Skeletal muscle tissue (tissue), 3 donors: ENCODE measurements at regions not wholly inside any gene's neighbourhood (a gene's known extent, or its start where the extent isn't known, plus 50 kb on each side); places are given as distances from the start of the nearest gene placed in this dataset.

Experiments
- H3K27ac ChIP-seq: one replicate; pipeline ENCODE4 v1.7.0; 2013; ENCODE audit warnings: mild to moderate bottlenecking, low read depth, low read length, inconsistent platforms
- H3K27me3 ChIP-seq, 3 donors: one replicate each; pipeline ENCODE4 v1.7.0; 2013; ENCODE audit warnings: low read length in 3 of 3; ENCODE audit not compliant: control insufficient read depth in 3 of 3, insufficient read depth in 3 of 3
- H3K36me3 ChIP-seq, 3 donors: one replicate each; pipeline ENCODE4 v1.7.0; 2013; ENCODE audit warnings: low read length in 3 of 3; ENCODE audit not compliant: control insufficient read depth in 3 of 3, insufficient read depth in 3 of 3
- H3K4me1 ChIP-seq, 3 donors: one replicate each; pipeline ENCODE4 v1.7.0; 2013; ENCODE audit warnings: low read length in 3 of 3, mild to moderate bottlenecking in 3 of 3; ENCODE audit not compliant: control insufficient read depth in 3 of 3, insufficient read depth in 3 of 3
- H3K4me3 ChIP-seq, 3 donors: one replicate each; pipeline ENCODE4 v1.7.0; 2013; ENCODE audit warnings: low read length in 3 of 3
- H3K9ac ChIP-seq, 3 donors: one replicate each; pipeline ENCODE4 v1.7.0; 2013; ENCODE audit warnings: low read length in 3 of 3, mild to moderate bottlenecking in 3 of 3, moderate library complexity in 2 of 3, low read depth in 1 of 3
- H3K9me3 ChIP-seq, 3 donors: one replicate each; pipeline ENCODE4 v1.7.0; 2013; ENCODE audit warnings: low read length in 3 of 3; ENCODE audit not compliant: control insufficient read depth in 3 of 3
- donor health status: Osteomylitis.

DNA sequence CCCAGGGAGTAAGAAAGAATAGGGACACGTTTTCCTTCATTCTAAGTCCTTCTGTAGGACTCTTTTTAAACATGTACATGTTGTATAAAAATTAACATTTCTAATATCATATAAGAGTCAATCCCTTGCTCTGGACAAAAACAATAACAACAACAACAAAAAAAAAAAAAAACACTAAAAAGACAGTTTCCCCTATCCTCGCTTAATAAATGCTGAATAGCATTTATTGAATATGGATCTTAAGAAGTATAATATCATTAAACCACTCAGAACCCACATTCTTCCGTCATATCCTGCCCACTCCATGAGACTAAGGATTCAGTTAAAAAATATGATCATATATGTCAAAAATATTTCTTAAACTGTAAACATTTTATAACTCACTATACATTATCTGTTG is 145.1 kb downstream of the AQP9 start:
- no peaks in the 10 kb centered on the region for H3K9me3 ChIP-seq
- H3K27ac ChIP-seq = no peak overlapping the region
- H3K4me3 ChIP-seq = no peak overlapping the region
- H3K36me3 ChIP-seq = no peaks in the 10 kb centered on the region
- H3K9ac ChIP-seq = no peak overlapping the region
- H3K27me3 ChIP-seq = no peaks in the 10 kb centered on the region
- no peaks in the 10 kb centered on the region for H3K4me1 ChIP-seq

DNA sequence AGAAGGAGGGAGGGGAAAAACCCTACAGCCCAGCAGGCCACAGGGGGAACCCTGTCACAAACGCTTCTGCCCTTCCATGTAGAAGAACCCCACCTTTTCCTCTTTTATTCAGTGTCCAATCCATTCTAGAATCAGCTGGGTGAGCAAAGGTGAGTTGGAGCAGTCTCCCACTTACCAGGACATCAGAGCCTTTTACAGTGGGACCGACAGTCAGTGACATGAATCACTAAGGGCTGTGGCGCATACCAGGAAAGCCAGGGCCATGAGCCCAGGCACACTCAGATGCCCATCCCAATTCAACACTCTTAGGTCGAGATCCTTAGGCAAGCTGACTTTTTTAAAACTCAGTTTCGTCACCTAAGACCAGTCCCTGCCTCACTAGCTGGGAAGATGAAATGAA is 146.1 kb downstream of the AQP9 start:
- no peaks in the 10 kb centered on the region for H3K9me3 ChIP-seq
- H3K27me3 ChIP-seq = no peaks in the 10 kb centered on the region
- no peaks in the 10 kb centered on the region for H3K36me3 ChIP-seq
- H3K27ac ChIP-seq = no peak overlapping the region
- no peaks in the 10 kb centered on the region for H3K4me1 ChIP-seq
- H3K9ac ChIP-seq = no peak overlapping the region
- H3K4me3 ChIP-seq = no peak overlapping the region

DNA sequence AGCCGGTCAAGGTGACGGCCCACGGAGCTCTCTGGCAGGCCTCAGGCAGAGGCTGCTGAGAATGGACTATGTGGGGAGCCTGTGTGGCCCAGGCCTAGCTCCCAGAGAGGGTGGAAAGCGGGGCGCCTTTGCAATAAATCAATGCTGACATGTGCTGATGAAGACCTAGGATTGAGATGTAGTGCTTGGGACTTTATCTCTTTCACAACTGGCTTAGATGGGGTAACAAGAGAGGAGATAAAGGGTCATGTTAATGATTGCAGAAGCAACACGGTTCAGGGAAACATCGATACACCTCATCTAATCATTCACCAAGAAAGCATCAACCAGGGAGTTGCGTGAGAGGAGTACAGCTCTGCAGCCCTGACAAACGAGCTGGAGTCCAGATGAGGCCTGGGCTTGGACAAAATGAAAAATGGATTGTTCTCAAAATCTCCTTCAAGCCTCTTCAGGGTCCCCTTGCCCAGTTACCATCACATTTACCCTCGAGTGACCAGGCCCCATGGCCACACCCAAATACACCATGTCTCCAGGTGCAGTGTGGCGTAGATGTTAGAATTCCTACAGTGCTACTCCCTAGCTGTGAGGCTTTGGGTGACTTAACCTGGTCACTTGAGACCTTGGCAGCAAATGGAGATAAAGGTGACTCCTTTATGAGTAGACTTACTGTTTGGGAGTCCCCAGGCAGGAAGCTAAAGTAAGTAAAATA is 146.4 kb upstream of the LIPC start:
- no peaks in the 10 kb centered on the region for H3K9me3 ChIP-seq
- no peaks in the 10 kb centered on the region for H3K4me1 ChIP-seq
- H3K9ac ChIP-seq = no peak overlapping the region
- H3K4me3 ChIP-seq = no peak overlapping the region
- no peaks in the 10 kb centered on the region for H3K27me3 ChIP-seq
- H3K36me3 ChIP-seq = no peaks in the 10 kb centered on the region
- no peak overlapping the region for H3K27ac ChIP-seq

DNA sequence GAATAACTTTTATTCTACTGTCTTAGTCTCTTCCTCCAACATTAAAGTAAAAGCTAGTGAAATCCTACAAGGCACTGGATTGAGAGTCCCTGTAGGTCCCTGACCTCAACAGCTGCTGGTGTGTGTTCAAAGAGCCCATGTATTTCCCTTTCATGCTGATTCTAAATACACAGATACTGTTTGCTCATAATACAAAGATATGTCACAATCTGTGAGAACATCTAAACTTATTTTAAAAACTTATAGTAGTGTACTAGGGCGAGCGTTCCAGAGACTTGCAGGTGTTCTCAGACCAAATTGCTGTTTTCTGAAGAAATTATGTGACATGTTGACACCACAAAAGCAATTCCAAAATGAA is 145.9 kb upstream of the LIPC start:
- Histone ChIP-seq H3K9me3 (no peaks in the 10 kb centered on the region), H3K9ac (no peak overlapping the region), H3K27me3 (no peaks in the 10 kb centered on the region), H3K4me1 (no peaks in the 10 kb centered on the region), H3K27ac (no peak overlapping the region), H3K4me3 (no peak overlapping the region), H3K36me3 (no peaks in the 10 kb centered on the region)

DNA sequence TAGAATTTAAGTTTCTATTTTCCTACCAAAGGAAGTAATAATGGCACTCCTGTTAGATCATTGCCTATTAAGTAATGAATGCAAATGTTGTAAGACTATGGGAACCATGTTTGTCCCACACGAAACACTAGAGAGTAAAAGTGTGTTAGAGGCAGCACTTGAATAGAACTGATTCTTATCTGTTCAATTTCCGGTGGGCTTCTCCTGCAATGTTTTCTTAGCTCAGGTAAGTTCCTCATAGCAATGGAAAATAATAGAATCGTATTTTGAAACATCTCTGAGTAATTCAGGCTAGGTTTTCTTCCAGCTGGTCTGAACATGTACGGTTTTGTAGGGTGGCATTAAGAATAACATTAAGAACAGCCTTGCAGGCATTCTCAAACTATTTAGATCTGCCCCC is 145.3 kb upstream of the LIPC start:
- H3K9me3 ChIP-seq = no peaks in the 10 kb centered on the region
- H3K36me3 ChIP-seq = no peaks in the 10 kb centered on the region
- H3K4me3 ChIP-seq = no peak overlapping the region
- no peak overlapping the region for H3K27ac ChIP-seq
- H3K9ac ChIP-seq = no peak overlapping the region
- H3K4me1 ChIP-seq = no peaks in the 10 kb centered on the region
- no peaks in the 10 kb centered on the region for H3K27me3 ChIP-seq

DNA sequence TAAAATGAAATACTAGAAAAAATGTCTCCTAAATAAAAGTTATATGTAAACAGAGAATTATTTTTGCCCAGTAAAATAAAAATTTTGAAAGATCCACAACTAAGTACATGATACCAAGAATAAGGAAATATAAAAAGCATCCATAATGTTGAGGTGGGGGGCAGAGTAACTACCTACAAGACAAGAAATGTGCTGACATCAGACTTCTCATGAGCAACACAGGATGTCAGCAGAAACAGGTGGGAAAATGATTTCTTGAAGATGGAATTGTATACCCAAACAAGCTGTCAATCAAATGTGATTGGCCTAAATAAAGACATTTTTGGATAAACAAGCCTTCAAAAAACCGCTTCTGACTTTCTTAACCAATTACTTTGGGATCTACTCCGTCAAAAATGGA is 143.9 kb upstream of the LIPC start:
- H3K4me1 ChIP-seq = no peaks in the 10 kb centered on the region
- no peak overlapping the region for H3K27ac ChIP-seq
- no peak overlapping the region for H3K4me3 ChIP-seq
- H3K9me3 ChIP-seq = peaks cover 0 to 2% (median 0%) of the 10 kb centered on the region in 3 donors
- no peak overlapping the region for H3K9ac ChIP-seq
- H3K36me3 ChIP-seq = no peaks in the 10 kb centered on the region
- H3K27me3 ChIP-seq = no peaks in the 10 kb centered on the region

DNA sequence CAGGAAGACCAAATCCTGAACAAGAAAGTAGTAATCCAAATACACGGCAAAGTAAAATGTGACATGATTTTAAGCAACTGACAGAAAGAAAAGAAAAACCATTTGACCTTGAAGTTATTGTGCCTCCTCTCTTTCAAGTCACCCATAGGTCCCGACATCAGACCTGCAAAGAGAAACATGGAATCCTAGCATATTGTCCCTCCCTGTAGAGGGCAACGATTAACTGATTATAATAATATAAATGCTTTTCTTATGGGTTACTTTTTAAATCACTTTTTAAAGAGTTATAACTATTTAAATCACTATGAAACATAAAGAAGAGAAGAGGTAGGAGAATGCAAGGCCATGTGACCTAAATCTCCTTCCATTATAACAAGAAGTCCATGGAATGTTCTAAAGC is 143.2 kb upstream of the LIPC start:
- Histone ChIP-seq H3K4me3 (no peak overlapping the region), H3K36me3 (no peaks in the 10 kb centered on the region), H3K4me1 (no peaks in the 10 kb centered on the region), H3K9me3 (peaks cover 0 to 2% (median 0%) of the 10 kb centered on the region in 3 donors), H3K27me3 (no peaks in the 10 kb centered on the region), H3K9ac (no peak overlapping the region), H3K27ac (no peak overlapping the region)

DNA sequence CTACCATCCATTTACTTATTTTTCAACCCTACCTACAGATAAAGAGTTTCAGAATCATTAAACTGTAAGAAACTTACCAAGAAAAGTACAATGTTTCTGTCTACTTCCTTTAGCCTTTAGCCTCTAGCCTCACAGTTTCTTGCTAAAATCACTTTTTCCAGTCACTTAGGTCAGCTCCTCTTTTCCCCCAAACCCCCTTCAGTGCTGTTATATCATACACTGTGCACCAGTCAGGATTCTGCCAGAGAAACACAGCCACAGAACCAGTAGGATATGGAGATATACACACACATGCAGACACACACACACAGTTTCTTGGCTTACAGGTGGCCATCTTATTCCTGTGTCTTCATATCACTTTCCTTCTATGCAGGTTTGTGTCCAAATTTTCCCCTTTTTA is 139.9 kb upstream of the LIPC start:
- Histone ChIP-seq H3K9me3 (peaks cover 0 to 2% (median 0%) of the 10 kb centered on the region in 3 donors), H3K27ac (no peak overlapping the region), H3K4me1 (no peaks in the 10 kb centered on the region), H3K4me3 (no peak overlapping the region), H3K9ac (no peak overlapping the region), H3K36me3 (no peaks in the 10 kb centered on the region), H3K27me3 (no peaks in the 10 kb centered on the region)

DNA sequence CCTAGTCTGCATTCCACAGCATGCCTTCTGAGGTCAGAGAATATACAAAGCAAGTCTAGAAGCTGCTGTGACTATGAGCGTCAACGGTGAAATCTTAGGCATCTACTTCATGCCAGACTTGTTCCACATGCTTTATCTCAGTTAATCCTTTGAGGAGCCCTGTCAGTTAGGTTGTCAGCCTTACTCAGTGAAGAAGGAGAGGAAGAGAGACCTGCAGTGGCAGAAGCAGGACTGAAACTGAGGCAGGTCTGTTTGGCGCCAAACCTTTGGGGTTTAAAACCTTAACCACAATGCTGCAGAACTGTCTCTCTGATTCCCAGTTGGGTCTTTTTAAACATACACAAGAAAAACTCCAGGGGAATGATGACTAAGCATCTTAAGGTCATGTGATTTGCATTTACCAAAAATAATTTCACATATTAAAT is 139.0 kb upstream of the LIPC start:
- Histone ChIP-seq H3K27ac (no peak overlapping the region), H3K4me3 (no peak overlapping the region), H3K4me1 (no peaks in the 10 kb centered on the region), H3K27me3 (no peaks in the 10 kb centered on the region), H3K9ac (no peak overlapping the region), H3K36me3 (no peaks in the 10 kb centered on the region), H3K9me3 (peaks cover 0 to 2% (median 0%) of the 10 kb centered on the region in 3 donors)

DNA sequence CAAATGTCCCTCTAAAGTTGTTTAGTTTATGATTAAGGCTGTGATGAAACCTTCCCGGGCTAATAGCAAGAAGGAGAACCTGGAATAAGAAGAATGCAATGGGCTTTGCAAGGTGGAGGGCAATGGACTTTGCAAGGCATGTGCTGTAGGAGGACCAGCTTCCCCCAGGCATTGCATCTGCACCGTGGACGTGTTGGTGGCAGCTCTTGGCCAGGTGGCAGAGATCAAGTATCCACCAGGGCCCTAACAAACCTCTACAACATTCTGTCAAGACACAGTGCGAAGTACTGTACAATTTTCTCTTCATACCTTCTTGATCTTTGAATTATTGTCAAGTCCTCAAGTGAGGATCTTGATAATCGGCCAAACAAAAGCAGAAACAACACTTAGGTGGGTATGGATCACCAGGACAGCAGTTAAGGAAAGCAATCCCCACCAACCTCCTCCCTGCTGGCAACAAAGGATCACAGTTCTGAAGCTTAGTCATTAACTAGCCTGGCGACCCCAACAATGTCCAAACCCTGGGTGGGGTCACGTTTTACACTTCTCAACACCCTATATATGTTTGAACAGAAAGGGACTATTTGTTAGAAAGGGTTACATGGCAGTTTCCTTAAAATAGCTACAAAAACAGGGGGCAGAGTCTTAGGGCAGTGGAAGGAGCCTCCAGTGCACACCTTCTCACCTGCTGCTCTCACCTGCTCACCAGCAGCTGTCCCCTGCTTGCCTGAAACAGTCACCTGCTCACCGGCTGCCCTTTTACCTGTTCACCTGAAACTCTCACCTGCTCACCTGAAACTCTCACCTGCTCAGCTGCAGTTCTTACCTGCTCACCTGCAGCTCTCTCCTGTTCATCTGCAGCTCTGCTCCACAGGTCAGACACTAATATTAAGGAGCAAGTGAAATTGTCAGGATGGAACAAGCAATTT is 137.9 kb upstream of the LIPC start:
- H3K9me3 ChIP-seq = peaks cover 0 to 2% (median 0%) of the 10 kb centered on the region in 3 donors
- H3K36me3 ChIP-seq = no peaks in the 10 kb centered on the region
- no peaks in the 10 kb centered on the region for H3K27me3 ChIP-seq
- H3K4me1 ChIP-seq = peaks cover 0 to 2% (median 0%) of the 10 kb centered on the region in 3 donors
- no peak overlapping the region for H3K27ac ChIP-seq
- no peak overlapping the region for H3K4me3 ChIP-seq
- H3K9ac ChIP-seq = no peak overlapping the region
